H9 (cell line): ENCODE measurements at regions not wholly inside any gene's neighbourhood (a gene's known extent, or its start where the extent isn't known, plus 50 kb on each side); places are given as distances from the start of the nearest gene placed in this dataset.

Experiments used
- DNase-seq: peaks from one replicate; pipeline ENCODE4 v3.0.0-alpha.2; 2017
- H2AFZ ChIP-seq: one replicate; pipeline ENCODE4 v1.6.1; 2013; ENCODE audit warnings: mild to moderate bottlenecking, low read length, control low read depth, moderate library complexity
- H2AK5ac ChIP-seq: 2 replicates; pipeline ENCODE4 v1.6.1; 2013; ENCODE audit warnings: low read length, control low read depth, mixed read lengths; ENCODE audit not compliant: insufficient read length
- H2BK120ac ChIP-seq: one replicate; pipeline ENCODE4 v1.6.1; 2013; ENCODE audit warnings: low read depth, mild to moderate bottlenecking, low read length, control low read depth, inconsistent platforms; ENCODE audit not compliant: poor library complexity, severe bottlenecking
- H2BK12ac ChIP-seq: 2 replicates; pipeline ENCODE4 v1.6.1; 2013; ENCODE audit warnings: low read length, control low read depth, mixed read lengths, low read depth; ENCODE audit not compliant: insufficient read length
- H2BK15ac ChIP-seq: 2 replicates; pipeline ENCODE4 v1.6.1; 2013; ENCODE audit warnings: low read depth, low read length, control low read depth
- H2BK20ac ChIP-seq: one replicate; pipeline ENCODE4 v1.6.1; 2013; ENCODE audit warnings: low read depth, mild to moderate bottlenecking, low read length, control low read depth, inconsistent platforms; ENCODE audit not compliant: poor library complexity, severe bottlenecking
- H2BK5ac ChIP-seq: 2 replicates; pipeline ENCODE4 v1.6.1; 2013; ENCODE audit warnings: low read length, control low read depth, mixed read lengths; ENCODE audit not compliant: insufficient read length
- H3K14ac ChIP-seq: 2 replicates; pipeline ENCODE4 v1.6.1; 2013; ENCODE audit warnings: low read length, control low read depth; ENCODE audit not compliant: insufficient read depth
- H3K18ac ChIP-seq: 2 replicates; pipeline ENCODE4 v1.6.1; 2013; ENCODE audit warnings: low read depth, mild to moderate bottlenecking, mixed read lengths, low read length, control low read depth; ENCODE audit not compliant: insufficient read length
- H3K23ac ChIP-seq: 2 replicates; pipeline ENCODE4 v1.6.1; 2013; ENCODE audit warnings: low read length, control low read depth, mixed read lengths, low read depth; ENCODE audit not compliant: insufficient read length
- H3K23me2 ChIP-seq: 2 replicates; pipeline ENCODE4 v1.6.1; 2013; ENCODE audit warnings: low read depth, mild to moderate bottlenecking, mixed read lengths, low read length, control low read depth; ENCODE audit not compliant: insufficient read length, poor library complexity, severe bottlenecking
- H3K27ac ChIP-seq: 2 replicates; pipeline ENCODE4 v1.5.1; 2013; ENCODE audit warnings: low read length, control low read depth, mixed read lengths, low read depth; ENCODE audit not compliant: insufficient read length
- H3K27me3 ChIP-seq: 2 replicates; pipeline ENCODE4 v1.6.1; 2013; ENCODE audit warnings: low read length, control low read depth, inconsistent platforms; ENCODE audit not compliant: insufficient read depth
- H3K4ac ChIP-seq: 2 replicates; pipeline ENCODE4 v1.6.1; 2013; ENCODE audit warnings: low read depth, mild to moderate bottlenecking, control low read depth, inconsistent platforms, low read length, moderate library complexity
- H3K4me1 ChIP-seq: 2 replicates; pipeline ENCODE4 v1.6.1; 2013; ENCODE audit warnings: low read length, control low read depth, inconsistent platforms; ENCODE audit not compliant: insufficient read depth
- H3K4me2 ChIP-seq: 2 replicates; pipeline ENCODE4 v1.6.1; 2013; ENCODE audit warnings: low read length, control low read depth, mixed read lengths; ENCODE audit not compliant: insufficient read length, insufficient read depth
- H3K56ac ChIP-seq: 2 replicates; pipeline ENCODE4 v1.6.1; 2013; ENCODE audit warnings: low read depth, mild to moderate bottlenecking, mixed read lengths, low read length, control low read depth; ENCODE audit not compliant: insufficient read length
- H3K79me1 ChIP-seq: 2 replicates; pipeline ENCODE4 v1.6.1; 2013; ENCODE audit warnings: low read depth, mild to moderate bottlenecking, moderate library complexity, low read length, control low read depth, inconsistent platforms; ENCODE audit not compliant: insufficient read depth, poor library complexity, severe bottlenecking
- H3K79me2 ChIP-seq: 2 replicates; pipeline ENCODE4 v1.6.1; 2013; ENCODE audit warnings: low read length, control low read depth, inconsistent platforms; ENCODE audit not compliant: insufficient read depth
- H3K9ac ChIP-seq: 2 replicates; pipeline ENCODE4 v1.6.1; 2013; ENCODE audit warnings: low read length, control low read depth, mixed read lengths; ENCODE audit not compliant: insufficient read length; ENCODE audit errors: extremely low read depth
- H3K9me3 ChIP-seq: one replicate; pipeline ENCODE4 v1.6.1; 2013; ENCODE audit warnings: low read depth, low read length, inconsistent platforms; ENCODE audit not compliant: control insufficient read depth
- H3T11ph ChIP-seq: one replicate; pipeline ENCODE4 v1.6.1; 2013; ENCODE audit warnings: mild to moderate bottlenecking, low read length, control low read depth, inconsistent platforms
- H4K20me1 ChIP-seq: one replicate; pipeline ENCODE4 v1.6.1; 2013; ENCODE audit not compliant: control insufficient read depth, insufficient read length, insufficient read depth
- H4K5ac ChIP-seq: 2 replicates; pipeline ENCODE4 v1.6.1; 2013; ENCODE audit warnings: low read depth, mild to moderate bottlenecking, mixed read lengths, low read length, control low read depth; ENCODE audit not compliant: insufficient read length
- H4K8ac ChIP-seq: replicated peaks from 2 replicates; pipeline ENCODE4 v1.6.1; 2013; ENCODE audit warnings: low read length, control low read depth, mixed read lengths, low read depth; ENCODE audit not compliant: insufficient read length
- H4K91ac ChIP-seq: 2 replicates; pipeline ENCODE4 v1.6.1; 2013; ENCODE audit warnings: low read depth, mild to moderate bottlenecking, moderate library complexity, mixed read lengths, low read length, control low read depth; ENCODE audit not compliant: insufficient read length
- H3K27ac Mint-ChIP-seq, 3 experiments: 2 replicates in 2 of 3; 3 replicates in 1 of 3; pipeline ENCODE4 v1.8.0; 2020 to 2021; ENCODE audit warnings: mixed read lengths in 3 of 3, mild to moderate bottlenecking in 1 of 3, moderate library complexity in 1 of 3
- H3K27me3 Mint-ChIP-seq: 2 replicates; pipeline ENCODE4 v1.8.0; 2021; ENCODE audit warnings: low read depth, mild to moderate bottlenecking, moderate library complexity, mixed read lengths
- H3K36me3 Mint-ChIP-seq, 3 experiments: 2 replicates in 2 of 3; 3 replicates in 1 of 3; pipeline ENCODE4 v1.8.0; 2020 to 2021; ENCODE audit warnings: low read depth in 3 of 3, mixed read lengths in 3 of 3; ENCODE audit not compliant: insufficient read depth in 1 of 3
- H3K4me1 Mint-ChIP-seq, 2 experiments: 2 replicates each; pipeline ENCODE4 v1.8.0; 2020; ENCODE audit warnings: mixed read lengths in 2 of 2
- H3K4me3 Mint-ChIP-seq, 2 experiments: 2 replicates in 1 of 2; 3 replicates in 1 of 2; pipeline ENCODE4 v1.8.0; 2020 to 2021; ENCODE audit warnings: mild to moderate bottlenecking in 2 of 2, mixed read lengths in 2 of 2, moderate library complexity in 1 of 2
- H3K9me3 Mint-ChIP-seq, 2 experiments: 2 replicates in 1 of 2; 3 replicates in 1 of 2; pipeline ENCODE4 v1.8.0; 2020; ENCODE audit warnings: mild to moderate bottlenecking in 2 of 2, mixed read lengths in 2 of 2, moderate library complexity in 1 of 2
- WGBS: extraction: QIAGEN DNeasy Blood & Tissue Kit; methylation state at CpG from one replicate; pipeline ENCODE4 v1.1.7; 2013; ENCODE audit warnings: missing lambda C conversion rate, low lambda C conversion rate, mixed read lengths; ENCODE audit not compliant: insufficient read length; ENCODE audit errors: extremely low coverage; 5-methylcytosine and 5-hydroxymethylcytosine counted together
- TF ChIP-seq, protein P1 (sequence below): fragments of 200-600 bp; sonication (generic); conservative IDR thresholded peaks from 3 replicates; pipeline ENCODE4 v1.8.0; 2021; ENCODE audit warnings: antibody characterized with exemption, mild to moderate bottlenecking

DNA sequence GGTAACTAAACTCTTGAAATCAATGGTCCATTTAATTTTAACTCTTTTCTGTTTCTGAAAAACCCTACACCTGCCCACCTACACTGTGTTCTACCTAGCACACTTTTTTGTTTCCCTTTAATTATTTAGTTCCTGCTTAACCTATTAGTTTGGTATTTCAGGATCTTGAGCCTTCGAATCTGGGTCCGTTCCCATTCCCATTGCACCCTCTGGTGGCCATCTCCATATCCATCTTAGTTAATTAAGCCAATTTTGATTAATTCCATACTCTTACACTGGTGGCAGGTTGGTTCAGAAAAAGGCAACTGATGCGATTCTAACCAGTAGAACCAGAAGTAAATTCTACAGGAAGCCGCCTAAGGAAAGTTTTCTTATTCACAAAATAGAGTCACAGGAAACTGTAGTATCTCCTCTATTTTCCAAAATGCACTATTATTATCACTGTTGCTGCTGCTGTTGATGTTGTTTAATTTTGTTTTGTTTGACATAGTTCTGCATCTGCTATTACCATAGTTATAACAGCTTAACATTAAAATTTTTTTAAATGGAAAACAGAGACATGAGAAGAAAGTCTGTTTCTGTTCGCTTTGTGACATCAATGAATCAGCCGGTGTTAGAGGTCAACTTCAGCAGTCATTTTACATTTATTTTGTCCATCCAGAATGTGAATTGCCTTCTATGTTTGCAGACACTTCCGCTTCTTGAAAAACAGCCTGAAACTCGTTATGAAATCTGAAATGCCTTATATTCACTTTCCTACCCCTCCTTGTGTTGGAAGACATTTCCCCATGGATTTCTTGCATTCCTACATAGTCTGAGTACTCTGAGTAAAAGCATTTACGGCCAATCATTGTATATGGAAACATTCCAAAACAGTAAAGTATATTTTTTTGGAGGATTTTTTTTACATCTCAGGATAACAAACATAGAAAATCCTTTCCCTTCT is 115.5 kb upstream of the NCAM2 start:
- Histone ChIP-seq H3K23ac (no peak overlapping the region), H4K5ac (no peak overlapping the region), H4K20me1 (no peaks in the 10 kb centered on the region), H3K79me1 (no peaks in the 10 kb centered on the region), H3K9me3 (no peaks in the 10 kb centered on the region), H3K18ac (no peak overlapping the region), H3T11ph (no peak overlapping the region), H3K27ac (no peak overlapping the region), H2AK5ac (no peak overlapping the region), H3K9ac (no peak overlapping the region), H3K23me2 (no peaks in the 10 kb centered on the region), H4K8ac (no peak overlapping the region), H2BK15ac (no peak overlapping the region), H2BK120ac (no peak overlapping the region), H2BK12ac (no peak overlapping the region), H3K4me2 (no peak overlapping the region), H3K27me3 (no peaks in the 10 kb centered on the region), H3K56ac (no peak overlapping the region), H2BK20ac (no peak overlapping the region), H3K4ac (no peak overlapping the region), H2AFZ (no peak overlapping the region), H3K4me1 (no peaks in the 10 kb centered on the region), H3K79me2 (no peaks in the 10 kb centered on the region), H4K91ac (no peak overlapping the region), H3K14ac (no peak overlapping the region), H2BK5ac (no peak overlapping the region)
- no peak overlapping the region for H3K4me3 Mint-ChIP-seq
- TF ChIP-seq, protein P1, sequence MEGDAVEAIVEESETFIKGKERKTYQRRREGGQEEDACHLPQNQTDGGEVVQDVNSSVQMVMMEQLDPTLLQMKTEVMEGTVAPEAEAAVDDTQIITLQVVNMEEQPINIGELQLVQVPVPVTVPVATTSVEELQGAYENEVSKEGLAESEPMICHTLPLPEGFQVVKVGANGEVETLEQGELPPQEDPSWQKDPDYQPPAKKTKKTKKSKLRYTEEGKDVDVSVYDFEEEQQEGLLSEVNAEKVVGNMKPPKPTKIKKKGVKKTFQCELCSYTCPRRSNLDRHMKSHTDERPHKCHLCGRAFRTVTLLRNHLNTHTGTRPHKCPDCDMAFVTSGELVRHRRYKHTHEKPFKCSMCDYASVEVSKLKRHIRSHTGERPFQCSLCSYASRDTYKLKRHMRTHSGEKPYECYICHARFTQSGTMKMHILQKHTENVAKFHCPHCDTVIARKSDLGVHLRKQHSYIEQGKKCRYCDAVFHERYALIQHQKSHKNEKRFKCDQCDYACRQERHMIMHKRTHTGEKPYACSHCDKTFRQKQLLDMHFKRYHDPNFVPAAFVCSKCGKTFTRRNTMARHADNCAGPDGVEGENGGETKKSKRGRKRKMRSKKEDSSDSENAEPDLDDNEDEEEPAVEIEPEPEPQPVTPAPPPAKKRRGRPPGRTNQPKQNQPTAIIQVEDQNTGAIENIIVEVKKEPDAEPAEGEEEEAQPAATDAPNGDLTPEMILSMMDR = peak; percentile 83
- H3K27ac Mint-ChIP-seq = peak overlapping the region in 1 of 3 experiments; percentile 21; a peak in 1 of 7 replicates
- peaks cover 3 to 12% of the 10 kb centered on the region in 2 experiments for H3K4me1 Mint-ChIP-seq
- peak; percentile 39 for DNase-seq
- no peaks in the 10 kb centered on the region for H3K36me3 Mint-ChIP-seq
- H3K27me3 Mint-ChIP-seq = no peaks in the 10 kb centered on the region
- no peaks in the 10 kb centered on the region for H3K9me3 Mint-ChIP-seq
- no CpG with 5 or more reads among the region's 9 CpGs for WGBS
